ENCODE measurements at regions not wholly inside any gene's neighbourhood (a gene's known extent, or its start where the extent isn't known, plus 50 kb on each side); places are given as distances from the start of the nearest gene placed in this dataset.

- DNase-seq (ENCODE audit: insufficient read length, low spot score), result no peak
- no peak for TF ChIP-seq CTCF (IDR thresholded peaks at IDR 0.05; ENCODE audit: insufficient read depth, missing control alignments)
- no peak for FAIRE-seq
Observed at GRCh38 chr14:101072531-101072930, 169.0 kb upstream of the RTL1 start.

- no peak for TF ChIP-seq CTCF (IDR thresholded peaks at IDR 0.05; ENCODE audit: insufficient read depth, missing control alignments)
- no peak for DNase-seq (ENCODE audit: insufficient read length, low spot score)
- no peak for FAIRE-seq
Observed at GRCh38 chr14:101072945-101073597, 169.5 kb upstream of the RTL1 start.

GRCh38 chr14:101073598-101073965 lies 170.1 kb upstream of the RTL1 start:
- FAIRE-seq (no peak), DNase-seq (ENCODE audit: insufficient read length, low spot score) (no peak)
- TF ChIP-seq CTCF (IDR thresholded peaks at IDR 0.05; ENCODE audit: insufficient read depth, missing control alignments), result no peak

GRCh38 chr14:101074196-101075024 lies 170.9 kb upstream of the RTL1 start:
- FAIRE-seq, result no peak
- TF ChIP-seq CTCF (IDR thresholded peaks at IDR 0.05; ENCODE audit: insufficient read depth, missing control alignments), result no peak
- DNase-seq (ENCODE audit: insufficient read length, low spot score), result no peak

- DNase-seq (ENCODE audit: insufficient read length, low spot score), result no peak
- no peak for FAIRE-seq
- no peak for TF ChIP-seq CTCF (IDR thresholded peaks at IDR 0.05; ENCODE audit: insufficient read depth, missing control alignments)
Observed at GRCh38 chr14:101075025-101075800, 171.7 kb upstream of the RTL1 start.

GRCh38 chr14:101075801-101076413 lies 172.4 kb upstream of the RTL1 start:
- FAIRE-seq (no peak), DNase-seq (ENCODE audit: insufficient read length, low spot score) (no peak)
- TF ChIP-seq CTCF (IDR thresholded peaks at IDR 0.05; ENCODE audit: insufficient read depth, missing control alignments), result no peak
